Neural cell (in vitro differentiated cells): ENCODE measurements at regions not wholly inside any gene's neighbourhood (a gene's known extent, or its start where the extent isn't known, plus 50 kb on each side); places are given as distances from the start of the nearest gene placed in this dataset.

Experiments
- CTCF ChIP-seq: fragments of 450-650 bp; IDR thresholded peaks from 2 replicates; pipeline ENCODE4 v1.5.1; 2014; ENCODE audit warnings: antibody characterized with exemption, mild to moderate bottlenecking, moderate library complexity; ENCODE audit not compliant: poor library complexity, severe bottlenecking
- EP300 ChIP-seq: fragments of 450-650 bp; conservative IDR thresholded peaks from 2 replicates; pipeline ENCODE4 v1.6.1; 2014; ENCODE audit warnings: antibody characterized with exemption, mild to moderate bottlenecking, moderate library complexity; ENCODE audit not compliant: poor library complexity, severe bottlenecking
- EZH2 ChIP-seq: fragments of 200-600, 300-800 bp; shearing (Covaris generic), sonication (generic); IDR thresholded peaks from 2 replicates; pipeline ENCODE4 v1.6.1; 2014; ENCODE audit warnings: antibody characterized with exemption, low read length, borderline replicate concordance, mild to moderate bottlenecking; ENCODE audit not compliant: insufficient read depth, poor library complexity, severe bottlenecking
- MXI1 ChIP-seq: fragments of 450-650 bp; conservative IDR thresholded peaks from 2 replicates; pipeline ENCODE4 v1.6.1; 2014; ENCODE audit warnings: antibody characterized with exemption, mild to moderate bottlenecking; ENCODE audit not compliant: poor library complexity, severe bottlenecking
- POLR2AphosphoS5 ChIP-seq: IDR thresholded peaks from 2 replicates; pipeline ENCODE4 v1.6.1; 2012
- RAD21 ChIP-seq: fragments of 450-650 bp; conservative IDR thresholded peaks from 2 replicates; pipeline ENCODE4 v1.6.1; 2014; ENCODE audit warnings: antibody characterized with exemption, mild to moderate bottlenecking, moderate library complexity
- TAF1 ChIP-seq: IDR thresholded peaks from 2 replicates; pipeline ENCODE4 v1.6.1; 2012; ENCODE audit warnings: low read depth
- TF ChIP-seq, protein P1 (sequence below): IDR thresholded peaks from 2 replicates; pipeline ENCODE4 v1.6.1; 2012; ENCODE audit warnings: borderline replicate concordance

DNA sequence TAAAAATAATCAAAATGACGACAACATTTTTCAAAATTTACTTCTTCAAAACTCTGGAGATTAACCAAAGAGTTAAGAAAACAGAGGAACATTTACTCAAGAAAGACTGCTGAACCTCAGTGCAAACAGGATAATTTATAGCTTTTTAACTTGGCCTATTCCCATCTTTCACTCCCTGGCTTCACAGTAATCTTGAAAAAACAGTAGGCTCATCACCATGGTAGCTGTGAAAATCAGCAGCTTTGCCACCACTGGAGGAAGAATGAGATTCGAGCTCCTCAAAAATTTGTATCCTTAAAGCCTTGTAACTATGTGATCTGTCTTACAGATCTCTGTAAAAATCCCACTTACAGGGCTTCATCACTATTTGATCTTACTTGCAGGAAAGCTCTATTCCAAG lies 447.7 kb upstream of the CTSO start:
- TF ChIP-seq CTCF (no peak), EP300 (no peak), EZH2 (no peak), TAF1 (no peak), POLR2AphosphoS5 (no peak), RAD21 (no peak), MXI1 (no peak)
- TF ChIP-seq, protein P1, sequence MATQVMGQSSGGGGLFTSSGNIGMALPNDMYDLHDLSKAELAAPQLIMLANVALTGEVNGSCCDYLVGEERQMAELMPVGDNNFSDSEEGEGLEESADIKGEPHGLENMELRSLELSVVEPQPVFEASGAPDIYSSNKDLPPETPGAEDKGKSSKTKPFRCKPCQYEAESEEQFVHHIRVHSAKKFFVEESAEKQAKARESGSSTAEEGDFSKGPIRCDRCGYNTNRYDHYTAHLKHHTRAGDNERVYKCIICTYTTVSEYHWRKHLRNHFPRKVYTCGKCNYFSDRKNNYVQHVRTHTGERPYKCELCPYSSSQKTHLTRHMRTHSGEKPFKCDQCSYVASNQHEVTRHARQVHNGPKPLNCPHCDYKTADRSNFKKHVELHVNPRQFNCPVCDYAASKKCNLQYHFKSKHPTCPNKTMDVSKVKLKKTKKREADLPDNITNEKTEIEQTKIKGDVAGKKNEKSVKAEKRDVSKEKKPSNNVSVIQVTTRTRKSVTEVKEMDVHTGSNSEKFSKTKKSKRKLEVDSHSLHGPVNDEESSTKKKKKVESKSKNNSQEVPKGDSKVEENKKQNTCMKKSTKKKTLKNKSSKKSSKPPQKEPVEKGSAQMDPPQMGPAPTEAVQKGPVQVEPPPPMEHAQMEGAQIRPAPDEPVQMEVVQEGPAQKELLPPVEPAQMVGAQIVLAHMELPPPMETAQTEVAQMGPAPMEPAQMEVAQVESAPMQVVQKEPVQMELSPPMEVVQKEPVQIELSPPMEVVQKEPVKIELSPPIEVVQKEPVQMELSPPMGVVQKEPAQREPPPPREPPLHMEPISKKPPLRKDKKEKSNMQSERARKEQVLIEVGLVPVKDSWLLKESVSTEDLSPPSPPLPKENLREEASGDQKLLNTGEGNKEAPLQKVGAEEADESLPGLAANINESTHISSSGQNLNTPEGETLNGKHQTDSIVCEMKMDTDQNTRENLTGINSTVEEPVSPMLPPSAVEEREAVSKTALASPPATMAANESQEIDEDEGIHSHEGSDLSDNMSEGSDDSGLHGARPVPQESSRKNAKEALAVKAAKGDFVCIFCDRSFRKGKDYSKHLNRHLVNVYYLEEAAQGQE, result no peak
